T-helper 1 cell treated with Interleukin-12 subunit alpha and Interleukin-12 subunit beta and Interleukin-4 antibody, amounts not matched to agents 30 ng/mL and 1 ng/mL, for 36 hours (primary cell): ENCODE measurements at regions not wholly inside any gene's neighbourhood (a gene's known extent, or its start where the extent isn't known, plus 50 kb on each side); places are given as distances from the start of the nearest gene placed in this dataset.
"Not testable (repeated sequence)": the region's sequence is repeated elsewhere in the genome, so short reads cannot be mapped to it uniquely, and the experiment has no call there.

Experiments used
- intact Hi-C: fragments of 100-400 bp; cut with micrococcal nuclease; formaldehyde crosslinking; loops from one replicate; pipeline ENCODE4 v1.15.1; 2024

DNA sequence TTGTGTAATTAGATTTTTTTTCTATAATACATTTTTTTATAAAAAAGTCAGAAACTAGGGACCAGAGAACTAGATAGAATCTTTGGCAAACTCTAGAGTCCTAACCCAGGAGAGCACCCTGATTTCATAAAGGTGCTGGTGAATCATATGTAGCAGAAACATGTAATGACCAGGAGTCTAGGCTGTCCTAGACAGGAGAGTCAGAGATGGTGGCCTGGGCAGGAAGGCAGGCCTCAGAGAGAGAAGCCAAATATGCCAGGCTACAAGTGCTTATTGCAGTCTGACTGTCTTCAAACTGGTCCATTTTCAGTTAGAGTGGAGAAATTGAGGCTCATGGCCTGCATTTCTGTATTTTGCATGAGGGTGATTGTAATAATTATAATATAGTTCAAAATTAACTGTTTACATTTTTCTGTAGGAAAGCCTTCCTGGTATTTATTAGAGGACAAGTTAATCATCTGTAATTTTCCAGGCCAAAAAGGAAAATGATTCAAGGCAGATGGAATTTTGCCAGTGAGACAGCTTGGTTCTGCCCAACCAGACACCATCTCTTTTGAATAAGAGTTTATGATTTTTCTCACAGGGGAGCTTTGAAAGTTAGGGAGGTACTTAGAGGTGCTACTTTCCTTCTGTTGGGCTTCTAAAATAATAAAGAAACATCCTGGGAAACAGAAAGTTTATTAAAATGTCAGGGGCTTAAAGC is 129.8 kb downstream of the S1PR1 start:
- intact Hi-C loops = no loop called here

DNA sequence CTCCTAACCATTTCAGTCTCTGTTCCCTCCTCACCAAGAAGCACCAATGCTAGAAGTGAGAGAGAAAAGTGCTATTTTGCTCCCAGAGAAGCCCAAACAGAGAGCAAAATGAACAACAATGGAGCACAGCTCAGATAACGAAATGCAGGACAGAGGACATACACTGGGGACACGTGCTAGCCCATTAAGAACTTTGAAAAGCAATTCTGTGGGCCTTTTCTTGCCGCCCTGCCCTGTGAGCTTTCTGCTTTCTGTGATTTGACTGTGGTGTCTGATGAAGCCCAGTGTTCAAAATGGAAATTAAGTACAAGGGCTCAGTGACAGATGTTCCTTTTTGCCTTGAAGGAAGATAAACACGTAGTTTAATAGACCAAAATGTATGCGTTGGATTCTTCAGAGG is 130.8 kb downstream of the S1PR1 start:
- intact Hi-C loops = no loop called here

DNA sequence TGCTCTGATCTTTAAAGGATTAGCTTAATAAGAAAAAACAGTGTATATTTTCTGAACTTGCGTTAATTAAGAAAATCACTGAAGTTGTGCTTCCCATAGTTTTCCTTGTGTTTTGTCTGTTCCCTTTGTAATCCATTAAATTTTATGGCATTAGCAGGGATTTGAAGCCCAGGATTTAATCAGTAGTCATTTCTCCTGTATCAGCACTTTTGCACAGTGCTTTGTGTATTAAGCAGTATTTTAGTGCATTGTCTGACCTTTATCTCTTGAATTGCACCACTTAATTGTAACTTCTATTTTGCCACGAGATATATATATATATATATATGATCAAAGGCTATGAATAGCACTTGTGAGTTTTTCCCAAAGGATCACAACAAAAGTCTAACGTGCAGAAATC is 133.7 kb downstream of the S1PR1 start:
- intact Hi-C loops = loop anchor here (5.0 kb wide), 1 partner anchor 67 kb away; no protein-coding TSS in a partner anchor

DNA sequence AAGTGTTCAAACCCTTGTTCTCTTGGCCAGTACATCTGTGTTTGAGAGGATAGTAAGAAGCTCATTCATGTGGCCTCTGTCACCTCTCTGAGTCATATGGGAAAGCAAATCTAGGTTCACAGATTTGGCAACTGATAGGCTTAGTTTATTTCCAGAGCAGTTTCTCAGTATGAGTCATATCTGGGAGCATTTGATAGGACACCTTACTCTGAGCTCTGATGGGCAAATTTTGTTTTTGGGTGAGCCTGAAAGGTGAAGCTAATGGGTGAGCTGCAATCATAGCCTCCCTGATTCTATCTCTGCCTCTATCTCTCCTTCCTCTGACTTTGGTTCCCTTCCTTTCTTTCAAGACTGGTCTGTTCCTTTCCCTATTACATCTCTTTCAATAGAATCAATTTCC is 134.4 kb downstream of the S1PR1 start:
- intact Hi-C loops = loop anchor here (1.0 to 5.0 kb wide), 5 partner anchors 9 to 66 kb away; no protein-coding TSS in a partner anchor

DNA sequence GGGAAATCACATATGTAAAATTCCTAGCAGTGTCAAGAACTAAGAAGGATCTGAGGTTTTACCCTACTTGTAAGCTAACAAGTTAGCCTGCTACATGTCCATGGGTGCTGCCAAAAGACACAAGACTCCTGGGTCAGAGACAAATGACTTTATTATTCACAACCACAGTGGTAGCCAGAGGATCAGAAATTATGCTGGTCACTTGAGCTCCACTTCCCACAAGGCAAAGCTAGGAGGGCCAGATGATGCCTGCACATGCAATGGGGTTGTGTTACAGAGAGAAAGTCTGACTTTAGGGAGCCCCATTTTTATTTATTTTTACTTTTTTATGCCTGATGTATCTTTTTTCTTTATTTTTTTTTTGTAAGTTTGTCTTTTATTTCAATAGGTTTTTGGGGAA is 136.8 kb downstream of the S1PR1 start:
- intact Hi-C loops = loop anchor here (5.0 kb wide), 1 partner anchor 64 kb away; no protein-coding TSS in a partner anchor

DNA sequence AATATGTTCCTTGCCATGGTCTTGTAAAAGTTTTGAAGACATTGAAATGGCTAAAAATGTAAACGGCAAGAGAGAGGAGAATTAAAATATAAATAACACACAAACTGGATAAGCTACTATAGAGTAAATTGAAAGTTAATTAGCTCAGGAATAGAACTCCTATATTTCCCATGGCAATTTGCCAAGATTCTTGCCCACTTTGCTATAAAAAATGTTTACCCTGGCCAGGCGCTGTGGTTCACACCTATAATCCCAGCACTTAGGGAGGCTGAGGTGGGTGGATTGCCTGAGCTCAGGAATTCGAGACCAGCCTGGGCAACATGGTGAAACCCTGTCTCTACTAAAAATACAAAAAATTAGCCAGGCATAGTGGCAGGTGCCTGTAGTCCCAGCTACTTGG is 138.6 kb downstream of the S1PR1 start:
- intact Hi-C loops = not testable (repeated sequence)

DNA sequence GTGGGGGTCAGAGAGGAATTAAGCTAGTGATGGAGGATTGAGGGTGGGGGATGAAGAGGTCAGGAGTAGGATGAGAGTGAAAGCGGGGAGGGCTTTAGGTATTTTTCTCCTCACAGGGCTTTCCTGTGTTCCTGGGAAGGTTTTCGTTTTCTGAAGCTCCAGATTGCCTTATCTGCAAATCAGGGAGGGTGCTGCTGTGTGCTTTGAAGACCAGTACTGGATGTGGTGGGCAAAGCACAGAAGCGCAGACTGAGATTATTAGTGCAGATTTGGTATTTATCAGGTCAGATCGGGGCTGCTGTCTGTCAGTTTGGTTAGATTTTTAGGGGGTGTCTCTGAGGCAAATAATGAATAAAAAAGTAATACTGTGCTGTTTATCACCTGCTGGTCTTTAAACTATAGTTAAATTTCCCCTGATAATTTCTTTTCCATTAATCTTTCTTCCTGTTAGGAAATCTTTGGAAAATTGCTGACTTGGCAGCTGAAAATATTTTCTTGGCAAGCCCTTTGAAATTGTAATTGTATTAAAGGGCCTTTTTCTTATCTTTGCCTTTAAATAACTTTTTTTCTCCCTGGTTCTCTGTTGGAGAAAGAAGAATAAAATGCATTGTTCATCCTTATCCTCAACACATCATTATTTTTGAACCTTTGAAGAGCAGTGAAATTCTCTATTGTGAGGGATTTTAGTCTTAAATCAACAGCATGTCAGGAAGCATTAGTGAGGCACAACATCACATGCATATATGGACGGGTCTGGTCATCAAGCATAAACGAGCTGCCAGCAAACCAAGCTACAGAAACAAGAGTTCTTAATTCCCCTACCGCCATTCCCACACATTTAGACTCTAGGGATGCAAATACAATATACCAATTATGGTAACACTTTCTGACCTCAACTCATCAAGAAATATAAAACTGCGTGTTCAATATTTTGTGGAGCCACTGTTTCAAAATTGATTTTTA is 139.6 kb downstream of the S1PR1 start:
- intact Hi-C loops = no loop called here

DNA sequence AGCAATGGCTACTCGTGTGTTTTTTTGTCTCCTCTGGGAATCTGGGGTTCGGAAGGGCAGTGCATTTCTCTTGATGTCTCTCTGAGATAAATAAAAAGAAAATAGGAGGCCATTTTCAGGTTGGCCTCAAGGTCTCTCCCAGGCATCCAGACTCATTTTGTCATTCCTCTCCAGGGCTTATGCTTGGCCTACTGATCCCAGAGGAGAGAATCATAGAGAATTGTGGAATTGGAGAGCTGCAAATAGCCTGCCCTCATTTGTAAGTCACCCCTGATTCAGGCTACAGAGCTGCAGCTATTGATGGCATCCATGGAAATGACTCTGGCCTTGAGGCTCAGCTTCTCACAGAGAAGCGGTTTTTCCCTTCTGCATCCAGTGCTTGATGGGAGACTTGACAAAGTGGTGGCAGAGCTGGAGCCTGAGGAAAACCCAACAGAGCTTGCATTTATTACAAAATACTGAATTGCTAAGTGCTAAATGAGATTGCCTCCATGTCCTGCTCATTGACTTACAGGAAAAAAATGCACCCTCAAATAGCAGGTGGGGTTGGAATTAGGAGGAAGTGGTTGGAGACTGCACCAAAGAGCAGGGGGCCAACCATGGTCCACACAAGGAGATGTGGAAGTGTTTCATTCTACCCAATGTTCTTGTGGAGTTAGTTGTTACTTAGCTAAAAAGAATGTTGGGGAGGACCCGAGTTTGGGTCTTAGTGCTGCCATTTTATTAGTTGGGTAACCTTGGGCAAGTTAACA is 140.4 kb downstream of the S1PR1 start:
- intact Hi-C loops = no loop called here

DNA sequence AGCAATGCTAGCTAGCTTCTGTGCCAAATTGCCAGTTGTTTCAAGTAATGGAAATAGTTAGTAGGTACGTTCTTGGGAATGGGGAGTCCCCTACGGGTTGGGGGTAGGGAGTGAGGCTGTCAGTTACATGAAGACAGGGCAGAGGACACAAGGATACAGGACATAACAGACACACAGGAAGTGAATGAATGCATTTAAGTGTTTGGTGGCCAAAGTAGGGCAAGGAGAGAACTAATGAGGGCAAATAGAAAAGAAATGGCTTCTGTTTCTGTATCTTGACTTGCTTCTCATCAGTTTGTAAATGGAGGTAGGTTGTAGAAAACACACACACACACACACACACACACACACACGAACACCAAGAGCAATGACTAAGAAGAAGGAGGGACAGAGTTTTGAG is 142.2 kb downstream of the S1PR1 start:
- intact Hi-C loops = no loop called here

DNA sequence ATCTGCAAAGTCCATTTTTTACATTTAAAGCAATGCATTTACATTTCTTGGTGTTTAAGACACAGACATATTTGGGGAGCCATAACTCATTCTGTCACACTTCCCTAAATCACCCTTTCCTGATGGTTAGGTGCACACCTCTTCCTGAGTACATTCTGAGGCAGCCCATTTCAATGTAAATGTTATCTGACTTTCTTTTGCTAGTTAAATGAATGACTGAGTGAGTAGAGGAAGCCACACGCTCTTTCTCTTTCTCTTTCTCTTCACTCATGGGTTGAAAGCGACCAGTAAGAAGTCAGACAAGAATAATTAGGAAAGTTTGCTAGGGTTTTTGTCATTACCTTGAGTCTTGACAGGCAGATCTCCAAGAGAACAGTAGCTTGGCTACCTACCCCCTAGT is 143.1 kb downstream of the S1PR1 start:
- intact Hi-C loops = loop anchor here (1.0 to 2.0 kb wide), 2 partner anchors 9 to 71 kb away; no protein-coding TSS in a partner anchor

DNA sequence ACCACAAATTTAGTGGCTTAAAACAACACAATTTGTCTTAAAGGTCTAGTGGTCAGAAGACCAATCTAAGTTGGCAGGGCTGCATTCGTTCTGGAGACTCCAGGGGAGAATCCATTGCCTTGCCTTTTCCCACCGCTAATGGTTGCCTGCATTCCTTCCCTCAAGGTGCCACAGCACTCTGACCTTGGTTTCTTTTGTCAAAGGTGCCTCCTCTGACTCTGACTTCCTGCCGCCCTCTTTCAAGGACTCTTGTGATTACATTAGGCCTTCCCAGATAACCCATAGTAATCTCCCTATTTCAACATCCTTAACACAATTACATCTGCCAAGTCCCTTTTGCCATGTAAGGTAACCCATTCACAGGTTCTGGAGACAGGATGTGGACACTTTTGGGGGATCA is 145.3 kb downstream of the S1PR1 start:
- intact Hi-C loops = no loop called here

DNA sequence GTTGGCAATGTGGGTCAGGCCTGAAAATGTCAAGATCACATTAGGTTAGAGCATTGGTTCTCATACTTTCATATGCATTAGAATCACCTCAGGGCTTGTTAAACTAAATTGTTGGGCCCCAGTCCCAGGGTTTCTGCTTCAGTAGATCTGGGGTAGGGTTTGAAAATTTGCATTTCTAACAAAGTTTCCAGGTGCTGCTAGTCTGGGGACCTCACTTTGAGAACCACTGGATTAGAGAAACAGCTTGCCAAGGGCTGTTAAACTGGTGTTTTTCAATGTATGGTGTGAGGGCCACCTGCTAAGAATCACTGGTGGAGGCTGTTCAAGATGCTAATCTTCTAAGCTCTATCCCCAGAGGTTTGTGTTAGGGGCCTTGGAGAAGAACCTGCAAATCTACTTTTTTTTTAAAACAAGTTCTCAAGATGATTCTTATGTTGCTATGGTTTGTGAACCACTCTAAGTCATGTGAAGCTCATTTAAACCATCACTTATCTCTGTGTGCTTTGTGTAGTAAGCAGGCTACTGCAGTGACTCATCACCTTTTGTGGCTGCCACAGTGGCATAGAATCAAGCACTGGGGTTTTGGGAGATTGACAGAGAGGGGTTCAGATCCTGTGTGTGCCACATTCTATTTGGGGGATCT is 152.2 kb downstream of the S1PR1 start:
- intact Hi-C loops = loop anchor here (1.0 kb wide), 1 partner anchor 18 kb away; no protein-coding TSS in a partner anchor

DNA sequence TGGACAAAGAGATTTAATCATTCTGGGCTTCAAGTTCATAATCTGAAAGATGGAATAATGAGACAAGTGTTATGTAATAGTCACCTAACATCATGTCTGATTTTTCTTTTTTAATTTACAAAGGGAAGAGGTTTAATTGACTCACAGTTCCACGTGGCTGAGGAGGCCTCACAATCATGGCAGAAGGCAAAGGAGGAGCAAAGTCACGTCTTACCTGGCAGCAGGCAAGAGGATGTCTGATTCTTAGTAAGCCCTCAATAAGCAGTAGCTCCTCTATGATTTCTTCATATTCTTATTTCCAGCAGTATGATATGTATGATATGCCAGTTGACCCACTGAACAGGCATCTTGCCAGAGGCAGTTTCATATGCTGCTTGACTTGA is 152.7 kb downstream of the S1PR1 start:
- intact Hi-C loops = loop anchor here (1.0 kb wide), 1 partner anchor 18 kb away; no protein-coding TSS in a partner anchor

DNA sequence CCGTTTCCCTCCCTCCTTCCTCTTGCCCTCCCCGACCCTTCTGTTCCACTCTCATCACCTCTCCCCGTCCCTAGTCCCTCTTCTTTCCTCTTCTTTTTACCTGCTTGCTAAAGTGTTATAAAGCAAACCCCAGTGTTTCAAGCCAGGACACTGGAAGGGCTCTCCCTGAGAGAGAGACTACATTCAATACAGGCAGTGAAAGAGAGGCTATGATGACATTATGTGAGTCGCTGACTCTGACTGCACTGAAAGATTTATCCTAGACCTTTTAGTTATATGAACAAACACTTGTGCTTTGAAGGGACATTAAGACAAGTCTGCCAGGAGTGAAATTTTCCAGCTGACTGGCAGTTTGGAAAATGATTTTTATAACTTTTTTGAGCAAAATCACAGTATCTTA is 155.7 kb downstream of the S1PR1 start:
- intact Hi-C loops = no loop called here

DNA sequence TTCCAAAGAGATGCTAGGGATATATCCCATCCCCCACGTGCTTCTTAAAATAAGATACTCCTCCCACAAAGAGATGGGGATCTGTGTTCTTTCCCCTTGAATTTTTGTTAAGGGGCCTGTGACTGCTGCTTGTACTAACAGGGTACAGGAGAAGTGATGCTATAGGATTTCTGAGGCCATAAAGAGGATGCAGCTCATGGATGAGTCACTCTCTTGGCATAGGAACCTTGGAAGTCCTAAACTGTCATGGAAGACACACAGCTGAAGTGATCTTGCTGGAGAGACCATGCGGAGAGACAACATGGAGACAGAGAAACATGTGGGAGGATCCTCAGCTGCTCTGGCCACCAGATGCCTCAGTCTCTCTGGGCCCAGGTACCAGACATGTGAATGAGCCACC is 157.2 kb downstream of the S1PR1 start:
- intact Hi-C loops = no loop called here

DNA sequence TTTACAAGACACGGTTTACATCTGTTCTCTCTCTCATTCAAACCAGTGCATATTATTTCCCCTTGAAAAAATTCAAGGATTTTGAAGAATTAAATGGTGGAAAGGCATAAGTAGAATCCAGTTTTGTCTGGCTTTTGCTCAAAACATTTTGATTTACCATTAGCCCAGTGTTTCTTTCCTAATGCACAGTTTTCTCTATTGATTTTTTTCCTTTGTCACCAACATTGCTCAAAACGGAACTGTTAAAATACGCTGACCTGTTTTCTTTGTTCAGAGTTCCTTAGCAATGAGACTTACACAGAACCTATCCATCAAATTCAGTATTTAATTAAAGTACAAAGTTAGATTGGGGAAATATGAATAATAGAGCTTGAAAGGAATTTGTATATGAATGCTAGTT is 162.4 kb downstream of the S1PR1 start:
- intact Hi-C loops = no loop called here

DNA sequence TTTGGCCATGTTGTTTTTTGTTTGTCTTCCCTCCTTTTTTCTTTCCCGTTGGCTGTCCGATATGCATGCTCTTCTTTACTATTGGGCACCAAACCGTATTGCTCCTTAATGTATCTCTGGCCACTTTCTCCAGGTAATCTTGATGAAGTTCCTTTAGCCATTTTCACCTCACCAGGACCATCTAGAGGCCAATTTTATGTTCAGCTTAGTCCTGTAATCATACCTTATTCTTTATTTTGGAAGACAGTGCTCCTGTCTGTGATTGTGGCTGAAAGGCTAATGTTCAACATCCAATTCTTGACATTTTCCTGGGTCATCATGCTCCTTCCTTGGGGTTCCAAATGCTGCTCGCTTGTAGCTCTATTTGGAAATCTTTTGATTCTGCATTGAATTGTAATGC is 169.5 kb downstream of the S1PR1 start:
- intact Hi-C loops = no loop called here

DNA sequence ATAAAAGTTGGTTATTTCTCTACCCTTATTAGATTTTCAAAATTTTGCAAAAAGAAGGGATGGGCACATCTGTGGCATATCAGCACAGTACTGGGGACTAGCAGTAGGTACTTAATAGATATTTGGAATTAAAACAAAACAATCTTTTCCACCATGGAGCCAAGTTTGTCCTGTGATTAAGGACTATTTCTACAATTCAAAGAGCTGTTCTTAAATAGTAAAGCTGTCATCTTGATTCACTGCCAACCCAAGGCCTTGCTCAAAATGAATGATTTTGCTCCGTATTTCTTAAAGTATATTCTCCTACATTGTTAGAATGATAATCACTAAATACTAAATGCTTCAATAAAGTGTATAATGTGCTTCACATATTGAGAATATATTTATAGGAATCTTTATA is 169.9 kb downstream of the S1PR1 start:
- intact Hi-C loops = no loop called here

DNA sequence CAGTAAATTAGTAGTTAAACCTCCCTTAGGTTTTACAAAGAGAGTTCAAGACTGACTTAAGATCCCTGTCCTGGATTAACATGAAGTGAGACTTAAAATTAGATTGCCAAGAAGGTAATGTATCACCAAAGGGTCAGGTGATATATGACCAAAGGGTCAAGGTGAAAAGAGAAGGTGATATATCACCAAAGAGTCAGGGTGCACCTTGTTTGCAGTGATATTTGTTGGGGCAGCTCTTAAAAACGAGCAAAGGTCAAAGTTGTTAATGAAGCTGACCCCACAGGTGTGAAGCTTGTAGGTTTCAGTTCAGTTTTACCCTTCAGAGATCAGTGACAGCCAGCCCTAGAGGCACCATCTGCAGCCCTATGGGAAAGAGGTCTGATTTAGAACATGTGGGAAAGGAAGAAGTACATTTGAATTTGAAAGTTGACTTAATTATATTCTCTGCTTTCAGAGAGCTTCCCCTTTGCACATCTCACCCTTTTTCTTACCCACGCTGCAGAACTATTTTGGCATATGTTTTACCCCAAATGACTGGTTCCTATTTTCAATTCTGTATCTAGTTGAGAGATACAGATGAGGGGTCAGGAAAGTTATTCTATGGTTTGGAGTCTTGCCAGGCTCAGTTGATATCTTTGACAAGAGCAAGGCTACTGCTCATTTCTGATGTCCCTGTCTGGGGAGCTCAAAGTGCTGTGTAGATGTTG is 170.8 kb downstream of the S1PR1 start:
- intact Hi-C loops = no loop called here
